Kidney (tissue), 13 donors: ENCODE measurements at regions not wholly inside any gene's neighbourhood (a gene's known extent, or its start where the extent isn't known, plus 50 kb on each side); places are given as distances from the start of the nearest gene placed in this dataset.
A peak's percentile ranks its signal among the peaks of the same experiment; 100 is the strongest.

Experiments
- DNase-seq, 5 donors: peaks; one replicate each; pipeline ENCODE4 v3.0.0-alpha.2; 2013 to 2020
- FAIRE-seq: peaks from 2 replicates; lab custom pipeline; 2012; peaks lifted over from hg19 to GRCh38; lab: Jason Lieb, UNC
- H3K27ac ChIP-seq, 2 donors: one replicate each; pipeline ENCODE4 v1.7.0; 2013; ENCODE audit warnings: low read depth in 2 of 2, low read length in 2 of 2, inconsistent platforms in 1 of 2
- H3K27me3 ChIP-seq: one replicate; pipeline ENCODE4 v1.7.1; 2013; ENCODE audit warnings: low read length, inconsistent platforms; ENCODE audit not compliant: control insufficient read depth, insufficient read depth
- H3K36me3 ChIP-seq, 3 donors: one replicate each; pipeline versions ENCODE4 v1.7.0 to v1.7.1; 2013; ENCODE audit warnings: low read length in 3 of 3, control low read depth in 1 of 3, inconsistent platforms in 1 of 3; ENCODE audit not compliant: insufficient read depth in 3 of 3, control insufficient read depth in 2 of 3
- H3K4me1 ChIP-seq, 3 donors: one replicate each; pipeline versions ENCODE4 v1.7.0 to v1.7.1; 2013; ENCODE audit warnings: low read length in 3 of 3, inconsistent platforms in 1 of 3, low read depth in 1 of 3; ENCODE audit not compliant: control insufficient read depth in 2 of 3, insufficient read depth in 2 of 3
- H3K4me3 ChIP-seq, 3 donors: one replicate each; pipeline versions ENCODE4 v1.7.0 to v1.8.1; 2013; ENCODE audit warnings: low read length in 3 of 3, control low read depth in 1 of 3, inconsistent platforms in 1 of 3
- H3K9ac ChIP-seq, 3 donors: one replicate each; pipeline versions ENCODE4 v1.7.0 to v1.7.1; 2013; ENCODE audit warnings: low read length in 3 of 3, control low read depth in 1 of 3, inconsistent platforms in 1 of 3
- H3K9me3 ChIP-seq, 3 donors: one replicate each; pipeline versions ENCODE4 v1.7.0 to v1.7.1; 2013; ENCODE audit warnings: low read length in 3 of 3, control low read depth in 1 of 3, inconsistent platforms in 1 of 3; ENCODE audit not compliant: control insufficient read depth in 2 of 3, insufficient read depth in 1 of 3
- CTCF ChIP-seq: IDR thresholded peaks from 3 replicates; pipeline ENCODE4 v1.5.1; 2012; ENCODE audit warnings: mild to moderate bottlenecking, moderate library complexity, borderline replicate concordance; ENCODE audit not compliant: insufficient read depth; ENCODE audit errors: extremely low read depth
- intact Hi-C: fragments of 100-400 bp; cut with DNase I; formaldehyde crosslinking; loops from one replicate; pipeline ENCODE4 v1.11.1; 2022
- donor health status: control.
- donor health status: control.
- donor health status: control.
- donor health status: control.
- donor health status: control.
- donor health status: DM: yes; HTN: yes; CAD: no.
- donor health status: Normal renal cell carcinoma (clear cell type).

- Histone ChIP-seq H3K27ac (no peak overlapping the region), H3K9ac (no peak overlapping the region), H3K36me3 (no peaks in the 10 kb centered on the region), H3K27me3 (no peaks in the 10 kb centered on the region), H3K9me3 (no peaks in the 10 kb centered on the region), H3K4me1 (peaks cover 0 to 3% (median 0%) of the 10 kb centered on the region in 3 donors), H3K4me3 (no peak overlapping the region)
- DNase-seq (no peak), FAIRE-seq (no peak)
- no peak for TF ChIP-seq CTCF
- intact Hi-C loops, result no loop called here
Measured at GRCh38 chr2:143950704-143951103, 569.2 kb downstream of the ZEB2 start.

- DNase-seq, result no peak
- TF ChIP-seq CTCF, result no peak
- Histone ChIP-seq H3K27me3 (no peaks in the 10 kb centered on the region), H3K4me3 (no peak overlapping the region), H3K27ac (no peak overlapping the region), H3K9ac (no peak overlapping the region), H3K4me1 (peaks cover 0 to 3% (median 0%) of the 10 kb centered on the region in 3 donors), H3K36me3 (no peaks in the 10 kb centered on the region), H3K9me3 (no peaks in the 10 kb centered on the region)
- intact Hi-C loops, result no loop called here
- FAIRE-seq, result peak; percentile 6
Measured at GRCh38 chr2:143949121-143949848, 570.6 kb downstream of the ZEB2 start.

DNA sequence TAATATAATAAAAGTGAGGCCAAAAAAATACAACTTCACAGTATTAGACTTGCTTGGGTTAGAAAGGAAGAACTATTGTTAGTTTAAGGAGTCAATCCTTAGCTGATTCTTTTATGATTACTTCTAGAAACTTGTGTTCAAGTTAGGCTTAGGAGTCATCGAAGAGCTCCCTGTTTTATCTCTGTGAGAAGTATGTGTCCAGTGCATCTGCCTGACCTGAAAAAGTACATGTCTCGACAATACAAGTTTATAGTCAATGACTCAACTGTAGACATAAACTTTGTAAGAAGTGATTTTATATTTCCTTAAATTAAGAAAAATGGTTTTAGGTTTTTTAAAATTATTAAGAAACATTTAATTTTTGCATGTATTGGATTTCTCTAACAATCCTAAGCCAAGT is 571.2 kb downstream of the ZEB2 start:
- H3K9me3 ChIP-seq, result no peaks in the 10 kb centered on the region
- FAIRE-seq (no peak), DNase-seq (no peak)
- H3K4me3 ChIP-seq, result no peak overlapping the region
- H3K27ac ChIP-seq, result no peak overlapping the region
- intact Hi-C loops, result no loop called here
- H3K27me3 ChIP-seq, result no peaks in the 10 kb centered on the region
- no peak for TF ChIP-seq CTCF
- H3K9ac ChIP-seq, result no peak overlapping the region
- H3K4me1 ChIP-seq, result peaks cover 0 to 3% (median 0%) of the 10 kb centered on the region in 3 donors
- H3K36me3 ChIP-seq, result no peaks in the 10 kb centered on the region
